ENCODE measurements at regions not wholly inside any gene's neighbourhood (a gene's known extent, or its start where the extent isn't known, plus 50 kb on each side); places are given as distances from the start of the nearest gene placed in this dataset.

DNA sequence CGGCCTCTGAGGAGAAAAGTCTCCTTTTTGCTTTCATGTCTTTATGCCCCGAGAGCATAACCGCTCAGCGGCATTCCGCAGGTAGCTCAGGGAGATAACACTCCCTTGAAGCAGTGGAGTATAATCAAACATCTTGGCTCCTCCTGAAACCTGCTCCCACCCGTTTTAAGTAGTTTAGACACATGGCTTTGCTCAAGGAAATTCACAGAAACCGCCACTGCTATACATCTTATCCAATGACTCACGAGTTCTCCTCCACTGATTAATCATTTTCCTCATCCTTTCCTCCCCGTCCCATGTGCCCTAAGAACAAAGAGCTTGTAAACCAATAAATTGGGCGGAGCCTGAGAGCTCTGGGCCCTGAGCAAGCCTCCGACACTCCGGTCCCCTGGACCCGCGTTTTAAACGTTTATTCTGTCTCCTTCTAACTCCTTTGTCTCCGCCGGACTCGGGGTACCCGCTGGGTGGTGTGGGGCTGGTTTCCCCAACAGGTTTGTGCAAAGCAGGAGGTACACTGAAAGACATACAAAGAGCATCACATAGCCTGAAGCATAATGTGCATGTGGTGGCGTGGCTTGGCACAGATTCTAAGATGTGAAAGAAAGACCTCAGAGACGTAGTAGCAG is 401.2 kb downstream of the TLL1 start:
- DNase-seq (ENCODE audit: low spot score) = no peak

DNA sequence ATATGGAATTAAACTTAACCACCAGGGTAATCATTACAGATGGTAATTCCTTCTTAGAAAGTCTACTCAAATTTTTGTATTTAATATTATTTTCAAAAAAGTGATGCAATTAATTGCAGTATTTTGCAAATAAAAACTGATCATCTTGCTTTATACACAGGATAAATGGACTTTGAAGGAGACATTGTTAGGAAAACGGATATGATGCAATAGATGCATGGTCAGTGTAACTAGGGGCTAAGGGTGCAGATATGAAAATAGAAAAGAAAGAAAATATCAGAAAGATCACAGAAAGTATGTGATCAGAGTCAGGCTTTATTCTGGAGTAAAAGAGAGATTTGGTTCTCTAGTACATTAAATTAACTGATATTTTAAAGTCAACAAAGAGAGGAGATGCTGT is 401.7 kb downstream of the TLL1 start:
- DNase-seq (ENCODE audit: low spot score) = no peak

- no peak for DNase-seq (ENCODE audit: low spot score)
Measured at GRCh38 chr4:166277401-166277800, 404.4 kb downstream of the TLL1 start.

- DNase-seq (ENCODE audit: low spot score) = no peak
Measured at GRCh38 chr4:166277853-166278252, 404.8 kb downstream of the TLL1 start.

DNA sequence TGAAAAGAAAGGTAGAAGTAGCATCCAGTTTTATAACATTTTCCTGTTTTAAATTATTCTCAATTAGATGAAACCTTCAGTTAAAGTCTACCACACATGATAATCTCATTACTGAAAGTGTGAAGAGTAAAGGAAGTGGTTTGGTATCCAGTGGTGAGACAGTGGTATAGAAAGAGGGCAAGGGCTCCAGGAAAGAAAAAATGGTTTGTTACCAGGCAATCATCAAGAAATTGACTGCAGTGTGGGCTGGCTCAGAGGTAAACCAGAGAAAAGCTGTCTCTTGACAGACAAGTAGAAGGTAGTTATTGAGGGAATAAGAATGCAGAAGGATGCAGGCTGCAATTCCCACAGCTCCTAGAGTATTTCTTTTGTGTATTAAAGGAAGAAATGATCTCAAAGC is 406.2 kb downstream of the TLL1 start:
- no peak for DNase-seq (ENCODE audit: low spot score)

GRCh38 chr4:166280642-166281041 is 407.6 kb downstream of the TLL1 start:
- no peak for DNase-seq (ENCODE audit: low spot score)

GRCh38 chr4:166282081-166282770 is 409.2 kb downstream of the TLL1 start:
- no peak for DNase-seq (ENCODE audit: low spot score)

DNA sequence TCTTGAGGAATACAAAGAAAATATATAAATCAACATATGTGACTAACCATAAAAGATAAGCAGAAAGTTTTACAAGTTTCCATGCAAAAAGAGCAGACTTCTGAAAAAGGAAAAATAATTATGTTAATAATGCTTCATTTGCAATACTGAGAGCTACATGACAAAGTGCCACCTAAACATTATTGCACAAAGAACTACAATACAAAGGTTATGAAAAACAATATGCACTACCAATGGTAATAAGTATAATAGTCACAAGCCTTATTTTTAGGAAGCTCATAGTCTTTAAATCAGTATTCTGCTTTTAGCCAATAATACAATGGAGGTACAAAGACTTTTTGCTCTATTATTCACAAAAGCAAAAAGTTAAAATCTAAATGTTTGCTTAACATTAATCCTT is 411.2 kb downstream of the TLL1 start:
- no peak for DNase-seq (ENCODE audit: low spot score)

GRCh38 chr4:166290426-166290825 is 417.4 kb downstream of the TLL1 start:
- DNase-seq (ENCODE audit: low spot score) = no peak

- no peak for DNase-seq (ENCODE audit: low spot score)
Measured at GRCh38 chr4:166293556-166293955, 420.5 kb downstream of the TLL1 start.

DNA sequence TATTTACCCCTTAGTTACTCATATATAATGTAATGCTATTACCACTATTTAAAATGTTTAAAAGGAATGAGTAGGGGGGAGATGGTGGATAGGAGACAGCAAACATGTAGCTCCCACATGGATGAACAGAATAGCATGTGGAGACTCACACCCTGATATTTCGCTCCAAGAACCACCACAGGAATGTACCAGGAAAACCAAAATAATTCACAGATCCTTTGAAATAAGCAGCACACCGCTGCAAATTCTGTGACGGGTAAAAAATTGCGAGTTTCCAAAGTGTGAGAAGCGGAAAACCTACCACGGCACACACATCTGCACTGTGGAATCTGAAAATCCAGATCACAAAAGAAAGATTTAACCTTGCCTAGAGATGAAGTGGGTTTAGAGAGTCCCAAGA is 428.2 kb downstream of the TLL1 start:
- DNase-seq (ENCODE audit: low spot score) = no peak

DNA sequence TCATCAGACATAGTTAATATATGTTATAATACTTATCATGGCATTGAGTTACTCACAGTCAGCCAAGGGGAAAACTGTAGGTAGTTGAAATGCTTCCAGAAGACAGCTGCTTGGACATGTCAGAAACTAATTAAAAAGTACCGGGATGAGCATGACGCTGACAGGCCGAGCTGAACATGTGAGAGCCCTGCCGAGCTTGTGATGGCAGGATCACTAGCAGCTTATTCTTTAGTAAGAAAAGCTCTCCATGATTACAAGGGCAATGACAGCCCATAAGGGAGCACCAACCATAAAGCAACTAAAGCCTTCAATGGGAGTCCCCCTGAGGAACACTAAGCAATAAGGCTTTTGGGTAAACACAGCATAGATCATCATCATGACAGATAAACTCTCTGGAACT is 435.6 kb downstream of the TLL1 start:
- DNase-seq (ENCODE audit: low spot score) = no peak

GRCh38 chr4:166309286-166309685 is 436.2 kb downstream of the TLL1 start:
- DNase-seq (ENCODE audit: low spot score) = no peak

- DNase-seq (ENCODE audit: low spot score) = no peak
Measured at GRCh38 chr4:166311169-166311568, 438.1 kb downstream of the TLL1 start.

DNA sequence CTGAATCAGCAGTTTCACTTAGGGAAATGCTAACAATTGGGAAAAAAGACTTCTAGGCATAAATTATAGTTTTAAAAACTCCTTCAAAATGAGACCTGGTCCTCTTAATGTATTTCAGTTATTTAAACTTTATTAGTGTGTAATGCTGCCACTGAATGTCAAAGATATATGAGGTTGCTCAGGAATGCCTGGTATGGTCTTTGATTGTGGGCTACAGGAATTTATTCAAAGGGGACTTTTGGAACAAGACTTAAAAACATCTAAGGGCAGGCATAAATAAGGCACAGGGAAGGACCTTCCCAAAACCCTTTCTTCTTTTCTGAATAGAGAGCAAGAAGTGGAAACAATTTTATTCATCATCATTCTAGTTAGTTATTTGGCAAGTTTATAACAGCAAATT is 439.1 kb downstream of the TLL1 start:
- DNase-seq (ENCODE audit: low spot score) = no peak

- no peak for DNase-seq (ENCODE audit: low spot score)
Measured at GRCh38 chr4:166314902-166315301, 441.9 kb downstream of the TLL1 start.

GRCh38 chr4:166315721-166316467 is 442.9 kb downstream of the TLL1 start:
- no peak for DNase-seq (ENCODE audit: low spot score)

DNA sequence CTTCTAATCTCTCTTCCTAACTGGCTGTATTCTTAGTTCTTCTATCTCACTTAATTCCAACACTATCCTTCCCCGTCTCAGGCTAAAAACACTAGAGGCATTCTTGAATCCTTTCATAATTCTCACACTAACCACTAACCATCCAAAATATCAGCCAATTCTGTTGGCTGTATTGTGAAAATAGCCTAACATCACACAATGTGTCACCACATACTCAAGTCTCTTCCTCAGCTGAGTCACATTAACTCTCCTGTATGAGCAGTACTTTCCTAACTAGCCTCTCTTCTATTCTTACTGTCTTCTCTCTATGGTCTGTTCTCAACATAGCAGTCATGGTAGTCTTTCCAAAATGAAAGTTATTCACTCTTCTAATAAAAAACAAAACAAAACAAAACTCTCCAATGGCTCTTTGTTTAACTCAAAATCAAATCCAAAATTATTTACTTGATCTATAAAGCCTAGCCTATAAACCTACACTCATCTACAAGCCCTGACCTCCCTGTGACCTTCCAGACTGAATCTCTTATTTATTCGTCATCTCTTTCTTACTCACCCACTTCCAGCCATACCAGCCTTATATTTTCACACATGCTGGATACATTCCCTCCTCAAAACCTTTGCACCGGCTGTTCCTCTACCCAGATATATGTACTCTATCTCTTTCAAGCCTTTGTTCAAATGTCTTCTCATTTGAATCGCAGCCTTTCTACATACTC is 445.9 kb downstream of the TLL1 start:
- no peak for DNase-seq (ENCODE audit: low spot score)

- no peak for DNase-seq (ENCODE audit: low spot score)
Measured at GRCh38 chr4:166323250-166323649, 450.2 kb downstream of the TLL1 start.

DNA sequence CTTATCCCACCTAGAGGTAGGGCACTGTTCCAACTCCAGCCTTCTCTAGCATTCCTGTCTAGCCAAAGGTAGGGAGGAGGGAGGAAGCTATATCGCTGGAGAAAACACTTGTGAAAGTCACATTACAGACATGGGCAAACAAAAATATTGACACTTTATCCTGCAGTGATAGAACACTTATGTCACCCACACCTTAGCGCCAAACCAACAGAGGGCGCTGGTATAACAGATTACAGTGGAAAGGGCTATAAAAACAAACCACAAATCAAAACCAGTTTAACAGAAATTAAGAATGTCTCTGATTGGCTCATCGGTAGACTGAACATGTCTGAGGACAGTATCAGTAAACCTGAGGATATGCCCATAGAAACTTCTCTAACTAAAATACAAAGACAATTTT is 451.3 kb downstream of the TLL1 start:
- DNase-seq (ENCODE audit: low spot score) = no peak

- no peak for DNase-seq (ENCODE audit: low spot score)
Measured at GRCh38 chr4:166335256-166335938, 462.4 kb downstream of the TLL1 start.

- no peak for DNase-seq (ENCODE audit: low spot score)
Measured at GRCh38 chr4:166341992-166342391, 469.0 kb downstream of the TLL1 start.

Measured in hematopoietic multipotent progenitor cell treated with erythropoietin and hydrocortisone succinate and interleukin-3 and kit ligand, for 15 days (in vitro differentiated cells).